RWPE2 (cell line): ENCODE measurements at regions not wholly inside any gene's neighbourhood (a gene's known extent, or its start where the extent isn't known, plus 50 kb on each side); places are given as distances from the start of the nearest gene placed in this dataset.

Experiments used
- ATAC-seq: fragments of 200-7000 bp; cut with Tn5 transposase; 3 replicates; pipeline ENCODE4 v1.9.1; 2021; ENCODE audit warnings: low read depth
- DNase-seq: peaks from one replicate; pipeline ENCODE4 v3.0.0-alpha.2; 2020; ENCODE audit warnings: low spot score
- H3K27ac ChIP-seq: fragments of 450-650 bp; 2 replicates; pipeline ENCODE4 v1.5.1; 2017; ENCODE audit warnings: mild to moderate bottlenecking; ENCODE audit not compliant: poor library complexity, severe bottlenecking
- H3K27me3 ChIP-seq: fragments of 250-450 bp; sonication (Bioruptor Pico); 2 replicates; pipeline ENCODE4 v1.5.1; 2021; ENCODE audit warnings: mild to moderate bottlenecking, moderate library complexity; ENCODE audit not compliant: insufficient read depth, poor library complexity, severe bottlenecking
- H3K36me3 ChIP-seq: fragments of 250-450 bp; sonication (Bioruptor Pico); 2 replicates; pipeline ENCODE4 v1.5.1; 2020; ENCODE audit warnings: low read depth, mild to moderate bottlenecking, moderate library complexity
- H3K4me1 ChIP-seq: fragments of 250-450 bp; sonication (Bioruptor Pico); 2 replicates; pipeline ENCODE4 v1.5.1; 2021; ENCODE audit warnings: mild to moderate bottlenecking, moderate library complexity; ENCODE audit not compliant: insufficient read depth, poor library complexity, severe bottlenecking
- H3K4me3 ChIP-seq: fragments of 250-450 bp; sonication (Bioruptor Pico); 2 replicates; pipeline ENCODE4 v1.5.1; 2021; ENCODE audit warnings: mild to moderate bottlenecking, moderate library complexity; ENCODE audit not compliant: severe bottlenecking
- H3K9me3 ChIP-seq: fragments of 250-450 bp; sonication (Bioruptor Pico); 2 replicates; pipeline ENCODE4 v1.5.1; 2021; ENCODE audit warnings: mild to moderate bottlenecking, moderate library complexity; ENCODE audit not compliant: severe bottlenecking
- TF ChIP-seq, protein P1 (sequence below): fragments of 450-650 bp; IDR thresholded peaks from one replicate; pipeline ENCODE4 v1.5.1; 2017; ENCODE audit warnings: mild to moderate bottlenecking, moderate library complexity; ENCODE audit not compliant: poor library complexity, severe bottlenecking

DNA sequence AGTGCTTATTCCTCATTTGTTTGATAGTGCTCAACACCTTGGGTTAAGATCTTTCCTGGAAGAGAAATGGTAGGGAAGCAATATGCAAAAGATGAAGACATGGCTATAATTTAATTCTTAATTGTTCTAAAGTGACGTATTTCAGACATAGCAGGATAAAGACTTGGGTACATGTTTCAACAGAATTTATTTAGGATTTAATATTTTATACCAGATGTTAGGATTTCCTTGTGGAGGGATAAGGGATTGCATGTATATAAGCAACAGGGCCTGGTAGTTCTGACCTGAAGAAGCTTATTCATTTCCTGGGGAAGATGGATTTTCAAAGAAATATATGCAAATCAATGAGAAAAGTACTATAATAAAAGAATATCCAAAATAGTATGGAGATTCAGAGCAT is 163.8 kb downstream of the FAT3 start:
- ATAC-seq (no peak), DNase-seq (no peak)
- no peak overlapping the region for H3K27ac ChIP-seq
- H3K4me3 ChIP-seq = no peak overlapping the region
- H3K36me3 ChIP-seq = no peaks in the 10 kb centered on the region
- H3K27me3 ChIP-seq = no peaks in the 10 kb centered on the region
- TF ChIP-seq, protein P1, sequence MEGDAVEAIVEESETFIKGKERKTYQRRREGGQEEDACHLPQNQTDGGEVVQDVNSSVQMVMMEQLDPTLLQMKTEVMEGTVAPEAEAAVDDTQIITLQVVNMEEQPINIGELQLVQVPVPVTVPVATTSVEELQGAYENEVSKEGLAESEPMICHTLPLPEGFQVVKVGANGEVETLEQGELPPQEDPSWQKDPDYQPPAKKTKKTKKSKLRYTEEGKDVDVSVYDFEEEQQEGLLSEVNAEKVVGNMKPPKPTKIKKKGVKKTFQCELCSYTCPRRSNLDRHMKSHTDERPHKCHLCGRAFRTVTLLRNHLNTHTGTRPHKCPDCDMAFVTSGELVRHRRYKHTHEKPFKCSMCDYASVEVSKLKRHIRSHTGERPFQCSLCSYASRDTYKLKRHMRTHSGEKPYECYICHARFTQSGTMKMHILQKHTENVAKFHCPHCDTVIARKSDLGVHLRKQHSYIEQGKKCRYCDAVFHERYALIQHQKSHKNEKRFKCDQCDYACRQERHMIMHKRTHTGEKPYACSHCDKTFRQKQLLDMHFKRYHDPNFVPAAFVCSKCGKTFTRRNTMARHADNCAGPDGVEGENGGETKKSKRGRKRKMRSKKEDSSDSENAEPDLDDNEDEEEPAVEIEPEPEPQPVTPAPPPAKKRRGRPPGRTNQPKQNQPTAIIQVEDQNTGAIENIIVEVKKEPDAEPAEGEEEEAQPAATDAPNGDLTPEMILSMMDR = peak; percentile 12
- H3K9me3 ChIP-seq = no peaks in the 10 kb centered on the region
- H3K4me1 ChIP-seq = peaks cover 6% of the 10 kb centered on the region

DNA sequence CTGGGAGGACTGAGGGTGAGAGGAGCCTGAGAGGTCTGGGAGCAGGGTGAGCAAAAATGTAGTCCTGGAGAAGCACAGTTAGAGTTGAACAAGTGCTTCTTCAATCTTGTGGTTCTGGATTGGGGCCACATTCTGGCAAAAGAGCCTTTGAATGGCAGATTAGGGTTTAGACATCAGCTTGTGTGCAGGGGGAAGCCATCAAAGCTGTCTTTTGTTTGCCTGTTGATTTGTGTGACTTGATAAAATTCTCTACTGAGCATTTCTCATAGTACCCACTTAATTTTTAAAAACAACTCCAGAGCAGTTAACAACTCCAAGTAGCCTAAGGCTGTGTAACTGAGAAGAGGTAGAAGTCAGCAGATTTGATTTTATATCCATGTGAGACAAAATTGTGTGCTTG is 166.2 kb downstream of the FAT3 start:
- no peaks in the 10 kb centered on the region for H3K27me3 ChIP-seq
- DNase-seq = no peak
- TF ChIP-seq, protein P1 = no peak
- no peaks in the 10 kb centered on the region for H3K4me1 ChIP-seq
- H3K27ac ChIP-seq = no peak overlapping the region
- no peaks in the 10 kb centered on the region for H3K36me3 ChIP-seq
- no peak overlapping the region for H3K4me3 ChIP-seq
- ATAC-seq = no peak
- no peaks in the 10 kb centered on the region for H3K9me3 ChIP-seq

DNA sequence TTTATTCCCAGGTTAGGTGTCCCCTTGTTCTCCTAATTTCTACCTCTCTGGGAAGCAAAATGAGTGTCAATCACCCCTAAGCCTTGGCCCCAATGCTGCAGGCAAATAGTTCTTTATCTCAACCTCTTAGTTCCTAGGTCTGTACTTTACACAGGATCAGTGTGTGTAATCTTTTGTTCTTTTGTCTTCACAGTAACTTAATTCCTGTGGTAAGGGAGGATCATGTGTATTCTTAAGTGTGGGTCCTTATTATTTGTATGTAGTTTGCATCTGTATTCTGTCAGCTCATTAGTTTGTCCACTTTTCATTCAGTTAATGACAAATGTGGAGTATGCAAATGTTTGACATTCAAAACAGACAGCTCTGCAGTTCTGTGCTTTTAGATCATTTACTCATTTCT is 166.7 kb downstream of the FAT3 start:
- H3K4me3 ChIP-seq = no peak overlapping the region
- H3K36me3 ChIP-seq = no peaks in the 10 kb centered on the region
- ATAC-seq (no peak), DNase-seq (no peak)
- no peaks in the 10 kb centered on the region for H3K27me3 ChIP-seq
- no peak overlapping the region for H3K27ac ChIP-seq
- no peaks in the 10 kb centered on the region for H3K4me1 ChIP-seq
- TF ChIP-seq, protein P1 = no peak
- no peaks in the 10 kb centered on the region for H3K9me3 ChIP-seq

DNA sequence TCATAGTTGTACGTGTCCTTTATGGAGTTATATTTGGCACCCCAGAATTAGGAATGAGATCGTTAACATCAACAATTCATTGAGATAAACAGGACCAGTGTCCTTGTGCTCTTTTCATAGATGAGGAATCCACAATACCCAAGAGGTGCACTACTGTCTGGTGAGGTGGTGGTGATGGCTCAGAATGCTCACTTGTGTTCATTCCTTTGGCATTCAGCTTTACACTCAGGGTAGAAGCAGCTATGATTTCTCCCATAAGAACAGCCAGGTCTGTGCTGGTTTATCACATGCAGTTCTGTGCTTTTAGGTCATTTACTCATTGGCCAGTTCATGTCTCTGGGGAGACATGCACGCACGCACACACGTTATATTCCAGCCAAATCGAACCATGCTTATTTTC is 167.2 kb downstream of the FAT3 start:
- H3K9me3 ChIP-seq = no peaks in the 10 kb centered on the region
- no peaks in the 10 kb centered on the region for H3K4me1 ChIP-seq
- no peak for DNase-seq
- TF ChIP-seq, protein P1 = no peak
- H3K27ac ChIP-seq = no peak overlapping the region
- no peaks in the 10 kb centered on the region for H3K36me3 ChIP-seq
- no peak for ATAC-seq
- no peak overlapping the region for H3K4me3 ChIP-seq
- H3K27me3 ChIP-seq = no peaks in the 10 kb centered on the region

DNA sequence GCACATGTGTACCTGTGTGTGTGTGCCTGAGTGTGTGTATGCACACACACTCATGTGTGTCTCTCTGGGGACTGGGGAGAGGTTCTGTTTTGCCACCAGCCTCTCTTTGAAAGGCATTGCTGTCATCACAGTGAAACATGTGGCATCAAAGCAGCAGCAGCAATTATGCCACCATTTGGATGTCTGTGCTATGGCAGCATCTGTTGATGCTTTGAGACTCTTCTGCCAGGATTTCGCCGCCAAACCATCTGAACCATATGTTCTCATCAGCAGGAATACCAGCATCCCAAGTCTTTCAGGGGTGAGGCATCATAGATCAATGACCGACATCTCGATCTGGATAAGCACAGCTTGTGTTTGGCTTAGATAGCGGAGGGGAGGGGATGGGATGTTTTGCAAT is 168.6 kb downstream of the FAT3 start:
- H3K9me3 ChIP-seq = no peaks in the 10 kb centered on the region
- ATAC-seq = no peak
- no peaks in the 10 kb centered on the region for H3K36me3 ChIP-seq
- TF ChIP-seq, protein P1 = no peak
- no peaks in the 10 kb centered on the region for H3K4me1 ChIP-seq
- no peak overlapping the region for H3K27ac ChIP-seq
- DNase-seq = no peak
- no peaks in the 10 kb centered on the region for H3K27me3 ChIP-seq
- H3K4me3 ChIP-seq = no peak overlapping the region
